Fibroblast of lung (primary cell): ENCODE measurements at regions not wholly inside any gene's neighbourhood (a gene's known extent, or its start where the extent isn't known, plus 50 kb on each side); places are given as distances from the start of the nearest gene placed in this dataset.
A peak's percentile ranks its signal among the peaks of the same experiment; 100 is the strongest.

ENCODE experiments used
- DNase-seq, 2 donors: peaks; one replicate each; pipeline versions ENCODE4 v3.0.0 to v3.0.0-alpha.2; 2010; ENCODE audit warnings: low read depth in 2 of 2
- H2AFZ ChIP-seq: 2 replicates; pipeline ENCODE4 v1.5.1; 2012; ENCODE audit warnings: low read length, control low read depth, inconsistent platforms
- H3K27ac ChIP-seq: 2 replicates; pipeline ENCODE4 v1.5.1; 2011; ENCODE audit warnings: low read length, control low read depth; ENCODE audit not compliant: insufficient read depth
- H3K27me3 ChIP-seq: 2 replicates; pipeline ENCODE4 v1.5.1; 2011; ENCODE audit warnings: mild to moderate bottlenecking, low read length; ENCODE audit not compliant: control insufficient read depth, insufficient read depth
- H3K36me3 ChIP-seq: 2 replicates; pipeline ENCODE4 v1.5.1; 2011; ENCODE audit warnings: low read length; ENCODE audit not compliant: control insufficient read depth, insufficient read depth
- H3K4me1 ChIP-seq: 2 replicates; pipeline ENCODE4 v1.5.1; 2011; ENCODE audit warnings: low read length; ENCODE audit not compliant: control insufficient read depth, insufficient read depth; ENCODE audit errors: extremely low read depth
- H3K4me2 ChIP-seq: 2 replicates; pipeline ENCODE4 v1.5.1; 2011; ENCODE audit warnings: low read length, control low read depth; ENCODE audit not compliant: insufficient read depth; ENCODE audit errors: extremely low read depth
- H3K4me3 ChIP-seq, 4 experiments: fragments of 200-600 bp in 1 of 4; sonication (generic) in 1 of 4; replicated peaks in 1 of 4; 2 replicates each; pipeline ENCODE4 v1.5.1; 2011 to 2016; ENCODE audit warnings: low read length in 4 of 4, low read depth in 3 of 4, mild to moderate bottlenecking in 3 of 4, control low read depth in 2 of 4, inconsistent platforms in 1 of 4, mixed read lengths in 1 of 4; ENCODE audit not compliant: insufficient read depth in 1 of 4; ENCODE audit errors: control extremely low read depth in 1 of 4
- H3K79me2 ChIP-seq: 2 replicates; pipeline ENCODE4 v1.5.1; 2012; ENCODE audit warnings: mild to moderate bottlenecking, low read length, inconsistent platforms; ENCODE audit not compliant: control insufficient read depth, insufficient read depth
- H3K9ac ChIP-seq: 2 replicates; pipeline ENCODE4 v1.5.1; 2011; ENCODE audit warnings: mild to moderate bottlenecking, low read length, control low read depth; ENCODE audit not compliant: insufficient read depth
- H3K9me3 ChIP-seq: 2 replicates; pipeline ENCODE4 v1.5.1; 2012; ENCODE audit warnings: low read depth, low read length; ENCODE audit not compliant: control insufficient read depth, insufficient read depth
- H4K20me1 ChIP-seq: 2 replicates; pipeline ENCODE4 v1.5.1; 2011; ENCODE audit warnings: low read length; ENCODE audit not compliant: control insufficient read depth, insufficient read depth; ENCODE audit errors: extremely low read depth
- EZH2 ChIP-seq: IDR thresholded peaks from 2 replicates; pipeline ENCODE4 v1.5.1; 2012; ENCODE audit warnings: low read length, control low read depth, mild to moderate bottlenecking; ENCODE audit errors: missing control alignments
- TF ChIP-seq, protein P1 (sequence below), 2 donors: IDR thresholded peaks in 1 of 2; conservative IDR thresholded peaks in 1 of 2; 1 replicate in 1 of 2; 2 replicates in 1 of 2; pipeline ENCODE4 v1.5.1; 2011 to 2012; ENCODE audit warnings: low read length in 2 of 2, control low read depth in 1 of 2, inconsistent platforms in 1 of 2, low read depth in 1 of 2, mild to moderate bottlenecking in 1 of 2

DNA sequence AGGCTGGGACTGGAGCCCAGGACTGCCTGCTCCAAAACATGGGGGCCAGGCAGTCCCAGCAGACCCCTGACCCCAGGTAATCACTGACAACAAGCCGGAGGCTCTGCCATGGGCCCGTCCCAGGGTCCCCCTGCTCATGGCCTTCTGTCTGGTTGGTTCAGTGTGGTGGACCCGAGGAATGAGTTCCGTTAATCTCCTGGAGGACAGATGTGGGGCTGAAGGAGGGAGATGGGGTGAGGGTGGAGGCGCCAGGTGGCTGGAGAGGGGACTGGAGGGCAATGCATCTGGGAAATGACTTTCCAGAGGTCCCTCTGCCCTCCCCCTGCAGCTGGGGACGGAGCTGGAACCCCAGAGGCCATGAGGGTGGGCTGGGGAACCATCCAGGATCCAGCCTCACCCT lies 103.2 kb downstream of the EBNA1BP2 start:
- no peak for DNase-seq
- no peak overlapping the region for H2AFZ ChIP-seq

DNA sequence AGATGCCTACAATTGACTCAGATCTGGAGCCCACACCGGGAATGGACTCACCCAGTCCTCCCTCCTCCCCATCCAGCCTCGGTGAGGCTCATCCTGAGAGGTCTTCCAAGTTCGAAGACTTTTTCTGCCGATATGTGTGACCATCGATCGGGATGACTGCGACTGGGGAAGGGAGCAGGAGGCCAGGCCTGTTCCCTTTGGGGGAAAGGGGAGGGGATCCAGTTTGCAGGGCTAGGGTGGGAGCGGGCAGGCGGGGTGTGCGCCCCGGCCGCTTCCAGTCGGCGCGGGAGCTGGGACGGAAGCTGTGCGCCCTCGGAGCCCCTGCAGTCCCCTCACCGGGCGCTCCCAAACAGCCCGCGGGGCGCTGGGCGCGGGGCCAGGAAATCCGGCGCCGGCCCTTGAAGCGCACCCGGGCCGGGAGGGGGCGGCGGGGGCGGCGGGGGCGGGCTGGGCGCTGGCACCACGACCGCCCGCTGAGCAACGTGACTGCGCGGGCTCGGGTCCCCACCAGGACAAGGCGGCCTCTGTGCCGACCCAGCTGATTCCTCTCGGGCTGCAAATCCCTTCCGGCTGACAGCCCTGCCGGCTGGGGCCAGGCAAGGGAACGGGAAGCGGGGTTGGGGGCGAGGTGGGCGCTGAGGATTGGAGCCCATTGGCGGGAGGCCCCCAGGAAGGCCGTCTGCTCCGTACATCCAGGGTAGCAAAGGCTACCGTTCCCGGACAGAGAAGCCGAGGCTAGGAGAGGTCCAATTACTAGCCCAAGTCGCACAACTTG lies 103.9 kb downstream of the EBNA1BP2 start:
- DNase-seq: peak in 1 of 2 donors; percentile 10
- H3K4me2 ChIP-seq: peak overlapping the region; percentile 71
- H3K36me3 ChIP-seq: no peaks in the 10 kb centered on the region
- peak overlapping the region; percentile 69 for H2AFZ ChIP-seq
- H3K27me3 ChIP-seq: no peaks in the 10 kb centered on the region
- no peaks in the 10 kb centered on the region for H3K79me2 ChIP-seq
- no peaks in the 10 kb centered on the region for H3K4me1 ChIP-seq
- no peak overlapping the region for H3K9ac ChIP-seq
- H3K4me3 ChIP-seq: peak overlapping the region in 3 of 4 experiments; percentile 26 to 39 (median 28)
- no peaks in the 10 kb centered on the region for H4K20me1 ChIP-seq
- no peak overlapping the region for H3K27ac ChIP-seq
- TF ChIP-seq, protein P1, sequence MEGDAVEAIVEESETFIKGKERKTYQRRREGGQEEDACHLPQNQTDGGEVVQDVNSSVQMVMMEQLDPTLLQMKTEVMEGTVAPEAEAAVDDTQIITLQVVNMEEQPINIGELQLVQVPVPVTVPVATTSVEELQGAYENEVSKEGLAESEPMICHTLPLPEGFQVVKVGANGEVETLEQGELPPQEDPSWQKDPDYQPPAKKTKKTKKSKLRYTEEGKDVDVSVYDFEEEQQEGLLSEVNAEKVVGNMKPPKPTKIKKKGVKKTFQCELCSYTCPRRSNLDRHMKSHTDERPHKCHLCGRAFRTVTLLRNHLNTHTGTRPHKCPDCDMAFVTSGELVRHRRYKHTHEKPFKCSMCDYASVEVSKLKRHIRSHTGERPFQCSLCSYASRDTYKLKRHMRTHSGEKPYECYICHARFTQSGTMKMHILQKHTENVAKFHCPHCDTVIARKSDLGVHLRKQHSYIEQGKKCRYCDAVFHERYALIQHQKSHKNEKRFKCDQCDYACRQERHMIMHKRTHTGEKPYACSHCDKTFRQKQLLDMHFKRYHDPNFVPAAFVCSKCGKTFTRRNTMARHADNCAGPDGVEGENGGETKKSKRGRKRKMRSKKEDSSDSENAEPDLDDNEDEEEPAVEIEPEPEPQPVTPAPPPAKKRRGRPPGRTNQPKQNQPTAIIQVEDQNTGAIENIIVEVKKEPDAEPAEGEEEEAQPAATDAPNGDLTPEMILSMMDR (conservative IDR thresholded peaks at IDR 0.05 in 1 of 2, IDR thresholded peaks at IDR 0.05 in 1 of 2; ENCODE audit: low read depth in 1 of 2, low read length in 2 of 2): no peak
- no peak for TF ChIP-seq EZH2
- H3K9me3 ChIP-seq: no peaks in the 10 kb centered on the region

More for the DNA sequence above, 103.2 kb downstream of the EBNA1BP2 start:
- Histone ChIP-seq H3K4me1 (no peaks in the 10 kb centered on the region), H3K79me2 (no peaks in the 10 kb centered on the region), H3K9me3 (no peaks in the 10 kb centered on the region), H3K4me3 (no peak overlapping the region), H3K4me2 (no peak overlapping the region), H3K36me3 (no peaks in the 10 kb centered on the region), H3K27me3 (no peaks in the 10 kb centered on the region), H4K20me1 (no peaks in the 10 kb centered on the region), H3K27ac (no peak overlapping the region), H3K9ac (no peak overlapping the region)
- TF ChIP-seq, protein P1 (conservative IDR thresholded peaks at IDR 0.05 in 1 of 2, IDR thresholded peaks at IDR 0.05 in 1 of 2; ENCODE audit: low read depth in 1 of 2, low read length in 2 of 2): no peak
- no peak for TF ChIP-seq EZH2

DNA sequence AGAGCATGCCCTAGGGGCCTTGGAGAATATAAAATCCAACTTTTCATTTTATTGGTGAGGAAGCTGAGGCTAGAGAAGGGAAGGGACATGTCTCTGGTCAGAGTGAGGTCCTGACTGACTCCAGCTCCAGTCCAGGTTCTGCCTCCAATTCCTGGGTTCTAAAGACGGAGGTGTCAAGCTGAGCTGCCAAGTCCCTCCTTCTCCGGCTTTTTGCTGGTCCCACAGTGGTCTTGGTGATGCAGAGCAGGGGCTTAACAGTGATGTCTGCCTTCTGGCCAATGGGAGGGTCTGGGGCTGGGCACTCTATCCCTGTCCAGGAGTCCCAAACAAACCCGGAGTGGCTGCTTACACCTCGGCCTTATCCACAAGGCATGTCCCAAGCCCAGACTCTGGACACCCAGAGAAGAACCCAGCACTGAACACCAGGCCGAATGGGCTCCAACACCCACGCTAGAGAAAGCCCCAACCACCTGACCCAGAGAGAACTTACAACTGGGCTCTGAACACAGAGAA lies 104.8 kb downstream of the EBNA1BP2 start:
- Histone ChIP-seq H3K9ac (no peak overlapping the region), H3K9me3 (no peaks in the 10 kb centered on the region), H3K4me3 (no peak overlapping the region), H3K79me2 (no peaks in the 10 kb centered on the region), H3K36me3 (no peaks in the 10 kb centered on the region), H4K20me1 (no peaks in the 10 kb centered on the region), H3K27ac (no peak overlapping the region), H3K4me2 (no peak overlapping the region), H3K27me3 (no peaks in the 10 kb centered on the region), H3K4me1 (no peaks in the 10 kb centered on the region), H2AFZ (no peak overlapping the region)
- no peak for TF ChIP-seq EZH2
- TF ChIP-seq, protein P1 (conservative IDR thresholded peaks at IDR 0.05 in 1 of 2, IDR thresholded peaks at IDR 0.05 in 1 of 2; ENCODE audit: low read depth in 1 of 2, low read length in 2 of 2): no peak
- no peak for DNase-seq
